HUES48 (cell line): ENCODE measurements at regions not wholly inside any gene's neighbourhood (a gene's known extent, or its start where the extent isn't known, plus 50 kb on each side); places are given as distances from the start of the nearest gene placed in this dataset.

Source experiments
- H3K27ac ChIP-seq: one replicate; pipeline ENCODE4 v1.7.0; 2013; ENCODE audit warnings: low read depth, low read length, inconsistent platforms
- H3K27me3 ChIP-seq: 2 replicates; pipeline ENCODE4 v1.6.1; 2013; ENCODE audit warnings: mild to moderate bottlenecking, low read length; ENCODE audit not compliant: control insufficient read depth, insufficient read depth
- H3K36me3 ChIP-seq: 2 replicates; pipeline ENCODE4 v1.6.1; 2013; ENCODE audit warnings: low read length; ENCODE audit not compliant: control insufficient read depth, insufficient read depth
- H3K4me1 ChIP-seq: 2 replicates; pipeline ENCODE4 v1.6.1; 2013; ENCODE audit warnings: mild to moderate bottlenecking, low read length; ENCODE audit not compliant: control insufficient read depth, insufficient read depth
- H3K4me3 ChIP-seq: 2 replicates; pipeline ENCODE4 v1.5.1; 2013; ENCODE audit warnings: mild to moderate bottlenecking, low read depth, low read length
- H3K9ac ChIP-seq: 2 replicates; pipeline ENCODE4 v1.6.1; 2013; ENCODE audit warnings: mild to moderate bottlenecking, low read depth, low read length, moderate library complexity
- H3K9me3 ChIP-seq: 2 replicates; pipeline ENCODE4 v1.6.1; 2013; ENCODE audit warnings: low read length; ENCODE audit not compliant: control insufficient read depth, insufficient read depth

GRCh38 chr6:88368071-88368787 lies 202.1 kb upstream of the CNR1 start:
- Histone ChIP-seq H3K27me3 (no peaks in the 10 kb centered on the region), H3K36me3 (no peaks in the 10 kb centered on the region), H3K4me1 (no peaks in the 10 kb centered on the region), H3K27ac (no peak overlapping the region), H3K4me3 (no peak overlapping the region), H3K9me3 (no peaks in the 10 kb centered on the region), H3K9ac (no peak overlapping the region)

GRCh38 chr6:88367248-88367647 lies 201.1 kb upstream of the CNR1 start:
- Histone ChIP-seq H3K9me3 (no peaks in the 10 kb centered on the region), H3K27me3 (no peaks in the 10 kb centered on the region), H3K36me3 (no peaks in the 10 kb centered on the region), H3K27ac (no peak overlapping the region), H3K4me3 (no peak overlapping the region), H3K9ac (no peak overlapping the region), H3K4me1 (no peaks in the 10 kb centered on the region)

- Histone ChIP-seq H3K9ac (no peak overlapping the region), H3K9me3 (no peaks in the 10 kb centered on the region), H3K4me1 (no peaks in the 10 kb centered on the region)
Measured at GRCh38 chr6:88366672-88367071, 200.5 kb upstream of the CNR1 start.

GRCh38 chr6:88365656-88366055 lies 199.5 kb upstream of the CNR1 start:
- Histone ChIP-seq H3K4me1 (peaks cover 10% of the 10 kb centered on the region; the same call in 1 of the 2 replicates), H3K4me3 (no peak overlapping the region), H3K27me3 (no peaks in the 10 kb centered on the region), H3K36me3 (no peaks in the 10 kb centered on the region), H3K27ac (no peak overlapping the region), H3K9me3 (no peaks in the 10 kb centered on the region), H3K9ac (no peak overlapping the region)

More at GRCh38 chr6:88366672-88367071, 200.5 kb upstream of the CNR1 start:
- Histone ChIP-seq H3K27me3 (no peaks in the 10 kb centered on the region), H3K27ac (no peak overlapping the region), H3K4me3 (no peak overlapping the region), H3K36me3 (no peaks in the 10 kb centered on the region)

- Histone ChIP-seq H3K4me3 (no peak overlapping the region), H3K9ac (no peak overlapping the region), H3K4me1 (peaks cover 10% of the 10 kb centered on the region; the same call in 1 of the 2 replicates), H3K27me3 (no peaks in the 10 kb centered on the region), H3K27ac (no peak overlapping the region), H3K9me3 (no peaks in the 10 kb centered on the region), H3K36me3 (no peaks in the 10 kb centered on the region)
Measured at GRCh38 chr6:88365230-88365629, 199.1 kb upstream of the CNR1 start.

GRCh38 chr6:88361754-88362153 lies 195.6 kb upstream of the CNR1 start:
- Histone ChIP-seq H3K4me3 (no peak overlapping the region), H3K9me3 (no peaks in the 10 kb centered on the region), H3K9ac (no peak overlapping the region), H3K36me3 (no peaks in the 10 kb centered on the region), H3K27ac (no peak overlapping the region), H3K27me3 (no peaks in the 10 kb centered on the region), H3K4me1 (peaks cover 13% of the 10 kb centered on the region)

- H3K36me3 ChIP-seq, result no peaks in the 10 kb centered on the region
Measured at GRCh38 chr6:88361298-88361697, 195.2 kb upstream of the CNR1 start.

GRCh38 chr6:88360203-88360797 lies 194.2 kb upstream of the CNR1 start:
- no peak overlapping the region for H3K9ac ChIP-seq
- peaks cover 13% of the 10 kb centered on the region for H3K4me1 ChIP-seq
- H3K36me3 ChIP-seq, result no peaks in the 10 kb centered on the region
- H3K27ac ChIP-seq, result no peak overlapping the region
- no peak overlapping the region for H3K4me3 ChIP-seq
- no peaks in the 10 kb centered on the region for H3K27me3 ChIP-seq
- no peaks in the 10 kb centered on the region for H3K9me3 ChIP-seq

More at GRCh38 chr6:88361298-88361697, 195.2 kb upstream of the CNR1 start:
- Histone ChIP-seq H3K9me3 (no peaks in the 10 kb centered on the region), H3K9ac (no peak overlapping the region), H3K4me3 (no peak overlapping the region), H3K27me3 (no peaks in the 10 kb centered on the region), H3K27ac (no peak overlapping the region), H3K4me1 (peaks cover 13% of the 10 kb centered on the region)

GRCh38 chr6:88359530-88360202 lies 193.5 kb upstream of the CNR1 start:
- Histone ChIP-seq H3K36me3 (no peaks in the 10 kb centered on the region), H3K4me3 (no peak overlapping the region), H3K9ac (no peak overlapping the region), H3K27ac (no peak overlapping the region), H3K4me1 (peaks cover 13% of the 10 kb centered on the region), H3K9me3 (no peaks in the 10 kb centered on the region), H3K27me3 (no peaks in the 10 kb centered on the region)

- Histone ChIP-seq H3K27ac (no peak overlapping the region), H3K36me3 (no peaks in the 10 kb centered on the region), H3K9ac (no peak overlapping the region), H3K9me3 (no peaks in the 10 kb centered on the region), H3K27me3 (no peaks in the 10 kb centered on the region), H3K4me1 (peaks cover 13% of the 10 kb centered on the region), H3K4me3 (no peak overlapping the region)
Measured at GRCh38 chr6:88358846-88359245, 192.7 kb upstream of the CNR1 start.

GRCh38 chr6:88349511-88349910 lies 183.4 kb upstream of the CNR1 start:
- H3K27ac ChIP-seq, result no peak overlapping the region
- H3K4me3 ChIP-seq, result no peak overlapping the region
- no peaks in the 10 kb centered on the region for H3K27me3 ChIP-seq
- no peaks in the 10 kb centered on the region for H3K36me3 ChIP-seq
- peaks cover 21% of the 10 kb centered on the region for H3K9me3 ChIP-seq
- no peaks in the 10 kb centered on the region for H3K4me1 ChIP-seq
- no peak overlapping the region for H3K9ac ChIP-seq
